Activated gamma-delta T cell treated with anti-CD3 and anti-CD28 coated beads, Interleukin-2, amount 50 U/mL, for 16 hours (primary cell): ENCODE measurements at regions not wholly inside any gene's neighbourhood (a gene's known extent, or its start where the extent isn't known, plus 50 kb on each side); places are given as distances from the start of the nearest gene placed in this dataset.
"Not testable (repeated sequence)": the region's sequence is repeated elsewhere in the genome, so short reads cannot be mapped to it uniquely, and the experiment has no call there.

ENCODE experiments used
- DNase-seq: peaks from one replicate; pipeline ENCODE4 v3.0.0-alpha.2; 2020; ENCODE audit warnings: low read depth

DNA sequence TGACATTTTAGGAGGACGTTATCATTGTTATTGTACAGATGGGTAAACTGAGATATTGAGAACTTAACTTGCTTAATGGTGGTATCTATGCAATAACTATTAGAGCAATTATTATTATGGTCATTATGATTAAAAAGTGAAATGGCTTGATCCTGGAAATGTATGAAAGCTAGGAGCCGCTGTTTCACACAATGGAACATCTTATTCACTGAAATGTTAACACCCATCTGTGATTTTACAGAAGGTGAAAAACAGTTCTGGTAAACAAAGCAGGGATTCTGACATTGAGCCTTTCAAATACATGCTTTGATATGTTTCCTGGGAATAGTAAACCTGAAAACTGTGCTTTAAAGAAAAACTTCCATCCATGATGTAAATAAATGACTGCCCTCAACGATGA is 261.4 kb downstream of the BTG1 start:
- no peak for DNase-seq

DNA sequence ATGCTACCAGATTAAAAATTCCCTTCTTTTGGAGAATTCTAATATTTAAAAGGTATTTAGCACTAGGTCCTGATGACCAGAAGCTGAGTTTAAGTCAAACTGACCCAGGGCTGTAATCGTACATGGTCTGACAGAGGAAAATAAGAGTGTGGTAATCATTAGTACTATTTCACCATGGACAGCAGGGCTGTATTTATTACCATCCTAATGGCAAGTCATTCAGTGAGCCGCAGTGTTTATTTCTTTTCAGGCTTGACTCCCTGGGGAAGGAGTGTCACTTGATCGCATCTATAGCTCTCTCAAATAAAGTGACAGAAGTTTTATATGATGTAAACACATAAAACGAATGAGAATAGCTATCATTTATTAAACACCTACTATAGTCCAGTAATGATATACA is 261.8 kb downstream of the BTG1 start:
- no peak for DNase-seq

DNA sequence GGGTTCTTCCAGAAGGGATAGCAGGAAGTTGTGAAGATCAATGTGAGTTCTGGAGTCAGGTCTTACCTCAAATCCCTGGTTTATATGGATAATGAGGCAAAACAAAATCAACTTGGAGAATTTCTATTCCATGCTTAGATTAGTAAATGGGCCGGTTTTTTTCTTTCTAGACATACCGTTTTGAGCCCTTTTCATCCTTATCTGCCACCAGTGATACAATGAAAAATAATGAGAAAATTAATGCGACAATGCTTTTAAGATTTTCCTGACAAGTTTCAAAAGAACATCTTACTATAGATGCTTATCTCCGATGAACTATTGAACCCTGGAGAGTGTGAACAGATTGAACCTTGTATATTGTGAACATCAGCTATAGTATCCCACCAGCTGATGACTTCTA is 262.7 kb downstream of the BTG1 start:
- DNase-seq: no peak

DNA sequence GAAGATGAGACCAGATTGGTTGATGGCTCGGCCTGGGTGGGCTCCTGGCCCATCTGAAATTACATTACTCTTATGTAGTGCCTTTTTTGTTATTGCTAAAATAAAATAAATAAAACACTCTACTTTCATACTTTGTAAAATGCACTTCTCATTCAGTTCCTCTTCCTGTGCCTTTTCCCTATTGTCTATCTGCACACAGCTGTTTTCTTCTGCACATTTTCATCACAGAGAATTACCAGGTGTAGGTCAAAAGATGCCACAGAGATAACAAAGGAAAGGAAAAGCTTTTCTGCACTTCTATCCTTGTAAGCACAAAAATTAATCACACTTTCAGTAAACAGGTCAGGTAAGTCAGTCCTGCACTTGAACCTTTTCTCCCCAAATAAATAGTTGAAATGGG is 265.1 kb downstream of the BTG1 start:
- DNase-seq: no peak

DNA sequence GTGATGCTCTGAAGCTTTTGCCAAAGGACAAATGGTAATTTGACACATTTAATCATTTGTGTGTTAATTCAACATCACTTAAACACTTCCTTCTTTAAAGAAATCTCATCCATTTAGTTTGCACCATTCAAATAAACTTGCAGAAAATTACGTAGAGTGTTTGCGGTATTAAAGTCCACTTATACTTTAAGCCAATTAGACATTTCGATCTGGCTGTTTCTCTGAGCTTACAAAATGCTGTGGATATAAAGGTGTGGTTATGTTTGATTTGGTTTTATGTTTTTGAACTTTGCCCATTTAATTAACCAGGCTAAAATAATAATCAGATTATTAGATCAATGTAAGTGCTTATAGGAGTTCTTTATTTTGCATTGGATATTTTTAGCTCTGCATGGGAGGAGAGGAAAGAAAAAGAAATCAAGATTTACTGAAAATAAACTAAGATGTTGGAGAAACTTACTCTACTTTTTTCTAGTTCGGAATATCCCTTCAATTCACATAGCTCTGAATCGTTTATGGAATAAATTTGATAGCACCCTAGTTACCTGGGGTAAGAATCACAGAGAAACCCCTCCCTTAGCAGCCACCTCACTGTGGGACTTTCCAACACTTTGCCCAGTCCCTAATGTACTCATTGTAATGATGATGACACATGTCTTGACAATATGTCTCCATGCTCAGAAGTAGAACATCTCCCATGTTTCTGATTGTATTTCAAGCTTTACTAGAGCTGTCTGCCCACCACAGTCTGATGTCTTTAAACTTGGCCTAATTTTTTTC is 268.0 kb downstream of the BTG1 start:
- DNase-seq: peak; percentile 39

DNA sequence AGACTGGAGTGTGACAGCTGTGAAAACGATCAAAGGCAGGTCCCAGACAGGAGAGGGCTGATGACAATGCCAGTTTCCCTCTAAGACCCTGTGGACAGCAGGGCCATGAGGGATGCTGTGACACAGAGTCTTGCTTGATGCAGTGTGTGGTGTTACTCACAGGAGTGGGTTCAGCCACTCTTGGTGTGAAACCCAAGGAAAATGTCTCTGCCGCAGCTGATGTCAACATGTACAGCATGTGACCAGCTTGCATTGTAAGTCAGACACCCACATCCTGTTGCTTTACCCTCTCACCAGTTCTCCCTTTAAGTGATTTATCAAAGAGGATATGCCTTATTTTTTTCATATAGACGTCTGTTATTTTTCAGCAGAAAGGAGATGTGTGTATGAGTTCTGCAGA is 268.6 kb downstream of the BTG1 start:
- peak; percentile 79 for DNase-seq

DNA sequence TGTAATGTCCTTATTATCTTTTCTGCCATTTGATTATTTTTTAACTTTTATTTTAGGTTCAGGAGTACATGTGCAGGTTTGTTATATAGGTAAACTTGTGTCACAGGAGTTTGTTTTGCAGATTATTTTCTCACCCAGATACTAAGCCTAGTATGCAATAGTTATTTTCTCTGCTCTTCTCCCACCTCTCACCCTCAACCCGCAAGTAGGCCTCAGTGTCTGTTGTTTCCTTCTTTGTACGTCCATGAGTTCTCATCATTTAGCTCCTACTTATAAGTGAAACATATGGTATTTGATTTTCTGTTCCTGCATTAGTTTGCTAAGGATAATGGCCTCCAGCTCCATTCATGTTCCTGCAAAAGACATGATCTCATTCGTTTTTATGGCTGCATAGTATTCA is 270.0 kb downstream of the BTG1 start:
- DNase-seq: not testable (repeated sequence)

DNA sequence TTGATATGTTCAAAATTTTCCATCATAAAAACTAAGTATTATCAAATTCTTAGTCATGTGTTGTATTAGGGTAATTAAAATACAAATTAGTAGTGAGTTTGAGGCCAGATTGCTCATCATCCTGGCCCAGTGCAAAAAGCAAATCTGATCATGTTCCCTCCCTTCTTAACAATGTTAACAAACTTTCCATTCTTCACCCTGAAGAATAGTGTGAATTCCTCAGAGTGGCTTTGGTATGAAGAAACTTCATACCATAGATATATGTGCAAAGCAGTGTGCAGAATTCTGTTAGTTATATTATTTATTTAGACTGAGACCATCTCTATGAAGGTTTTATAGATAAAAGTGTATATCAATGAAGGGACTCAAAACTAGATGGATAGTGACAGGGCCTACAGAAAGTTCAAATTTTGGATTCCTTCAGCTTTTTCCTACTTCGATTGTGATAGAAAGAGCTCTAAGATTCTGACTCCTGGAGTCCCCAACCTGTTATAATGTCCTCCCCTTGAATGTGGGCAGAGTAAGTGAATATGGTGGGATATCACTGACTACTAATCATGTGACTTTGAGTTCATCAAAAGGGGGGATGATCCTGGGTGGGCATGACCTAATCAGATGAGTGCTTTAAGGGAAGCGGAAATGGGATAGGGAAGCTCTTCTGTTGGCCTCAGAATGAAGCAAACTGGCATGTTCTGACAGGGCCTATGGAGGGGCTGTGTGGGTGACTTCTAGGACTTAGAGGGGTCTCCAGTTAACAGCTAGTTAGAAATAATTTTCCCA is 271.4 kb downstream of the BTG1 start:
- DNase-seq: no peak

DNA sequence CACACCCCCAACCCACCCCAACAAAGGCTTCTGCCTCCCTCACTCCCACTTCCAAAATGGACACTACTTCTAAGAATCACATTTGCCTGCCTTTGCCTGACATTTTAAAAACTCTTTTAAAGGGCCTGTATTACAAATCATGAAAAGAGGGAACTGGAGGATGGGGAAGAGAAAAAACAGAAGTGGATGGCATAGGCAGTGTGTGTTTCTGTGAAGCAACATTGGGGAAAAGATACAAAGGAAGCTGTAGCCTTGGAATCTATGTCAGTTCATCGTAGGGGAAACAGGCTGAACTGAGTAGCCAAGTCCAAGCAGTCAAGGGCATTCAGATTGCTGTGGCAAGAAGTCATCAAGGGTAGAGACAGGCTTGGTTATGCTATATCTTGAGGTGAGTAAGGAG is 273.9 kb downstream of the BTG1 start:
- DNase-seq: no peak

DNA sequence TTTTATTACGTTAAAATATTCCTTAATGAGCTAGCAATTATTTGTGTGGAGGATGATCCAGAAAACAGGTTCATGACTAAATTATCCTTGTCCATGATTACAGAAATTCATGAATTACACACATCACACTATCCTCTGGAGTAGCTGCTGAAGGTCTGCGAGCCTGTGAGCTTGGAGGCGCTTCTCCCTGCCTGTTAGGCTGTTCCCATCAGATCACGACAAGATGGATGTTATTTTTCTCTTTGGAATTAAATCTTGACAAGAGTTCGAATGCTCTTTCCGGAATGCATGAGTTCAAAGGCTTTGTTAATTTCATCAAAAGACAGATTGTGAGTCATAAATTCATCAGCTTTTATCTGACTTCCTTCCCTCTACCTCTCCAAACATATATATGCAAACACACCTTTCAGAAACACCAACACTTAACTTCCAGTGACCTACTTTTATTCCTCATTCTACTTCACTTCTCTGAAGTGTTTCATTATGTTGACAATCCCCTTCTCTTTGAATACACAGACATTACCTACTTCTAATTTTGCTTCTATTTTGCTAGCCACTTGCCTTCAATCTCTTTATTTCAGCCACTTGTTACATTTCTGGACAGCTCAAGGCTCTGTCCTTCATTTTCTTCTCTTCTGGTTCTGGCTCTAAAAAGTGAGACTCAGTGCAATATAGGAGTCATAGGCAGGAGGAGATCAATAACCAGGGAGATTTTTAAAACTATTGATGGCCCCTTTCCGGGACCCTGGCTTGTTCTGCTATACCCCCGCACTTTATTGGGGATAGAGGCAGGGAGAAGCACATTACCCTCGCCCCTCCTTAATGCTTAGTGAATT is 274.6 kb downstream of the BTG1 start:
- DNase-seq: no peak

DNA sequence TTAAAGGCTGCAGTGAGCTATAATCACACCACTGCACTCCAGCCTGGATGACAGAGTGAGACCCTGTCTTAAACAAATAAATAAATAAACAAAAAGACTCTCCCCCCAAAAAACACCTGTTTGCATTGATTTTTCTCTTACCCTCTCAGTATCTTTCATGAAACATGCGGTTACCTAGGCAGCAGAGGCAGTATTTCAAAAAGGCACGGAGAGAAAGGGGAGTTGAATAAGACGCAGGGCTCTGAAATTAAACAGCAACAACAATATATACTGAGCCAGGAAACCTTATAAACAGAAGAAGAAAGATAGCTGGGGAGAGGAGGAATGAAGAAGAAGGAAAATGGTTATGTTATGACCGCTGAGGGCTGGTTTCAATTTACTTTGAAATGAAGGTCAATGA is 277.6 kb downstream of the BTG1 start:
- DNase-seq: no peak

DNA sequence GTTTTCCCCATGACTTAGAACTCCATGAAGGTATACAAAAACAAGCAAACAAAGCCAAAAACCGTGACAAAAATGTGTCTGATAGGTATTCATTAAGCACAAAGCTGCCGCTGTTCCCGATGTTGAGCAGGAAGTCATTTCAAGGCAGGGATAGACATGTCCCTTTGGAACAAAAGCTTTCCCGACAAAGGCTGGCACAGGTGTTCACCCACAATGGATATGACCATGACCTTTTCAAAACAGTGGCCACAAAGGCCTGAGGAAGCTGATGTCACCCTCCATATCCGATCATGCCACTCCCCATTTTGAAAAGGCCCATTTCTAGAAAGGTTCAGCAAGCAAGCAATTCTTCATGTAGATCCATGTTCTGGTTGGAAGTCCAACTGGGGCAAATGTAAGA is 279.1 kb downstream of the BTG1 start:
- DNase-seq: no peak

DNA sequence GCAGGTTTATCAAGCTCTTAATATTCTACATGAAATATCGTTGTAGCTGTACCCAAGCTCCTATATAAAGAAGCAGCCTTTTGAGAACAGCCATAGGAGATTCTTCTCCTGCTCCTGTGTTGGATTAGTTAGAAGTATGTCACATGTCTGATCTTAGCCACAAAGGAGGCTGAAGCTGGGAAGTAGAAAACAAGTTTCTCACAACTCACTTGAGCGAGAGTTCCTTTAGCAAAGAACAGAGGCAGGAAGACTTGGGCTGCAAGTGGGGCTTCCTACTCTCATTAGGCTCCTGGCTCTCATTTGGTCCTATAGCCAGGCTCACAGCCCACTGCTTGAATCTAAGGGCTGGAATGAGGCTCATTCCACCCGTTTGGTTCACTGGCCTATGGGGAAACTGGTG is 281.9 kb downstream of the BTG1 start:
- no peak for DNase-seq

DNA sequence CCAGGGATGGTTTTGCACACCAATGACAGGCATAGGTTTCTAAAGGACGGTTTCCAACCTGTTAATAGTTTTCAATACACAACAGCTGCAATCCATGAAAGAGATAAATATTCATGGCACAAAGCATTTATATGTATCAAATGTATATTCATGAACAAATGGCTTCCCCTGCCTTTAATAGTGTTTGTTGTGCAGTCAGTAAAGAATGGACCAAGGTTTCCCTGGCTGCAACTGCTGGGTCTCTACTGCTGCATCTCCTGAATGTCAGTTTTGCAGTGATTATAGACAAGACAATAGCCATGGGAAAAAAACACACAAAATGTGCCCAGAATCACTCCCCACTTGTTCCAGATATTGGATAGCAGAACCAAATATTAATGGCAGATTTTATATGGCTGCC is 284.1 kb downstream of the BTG1 start:
- no peak for DNase-seq

DNA sequence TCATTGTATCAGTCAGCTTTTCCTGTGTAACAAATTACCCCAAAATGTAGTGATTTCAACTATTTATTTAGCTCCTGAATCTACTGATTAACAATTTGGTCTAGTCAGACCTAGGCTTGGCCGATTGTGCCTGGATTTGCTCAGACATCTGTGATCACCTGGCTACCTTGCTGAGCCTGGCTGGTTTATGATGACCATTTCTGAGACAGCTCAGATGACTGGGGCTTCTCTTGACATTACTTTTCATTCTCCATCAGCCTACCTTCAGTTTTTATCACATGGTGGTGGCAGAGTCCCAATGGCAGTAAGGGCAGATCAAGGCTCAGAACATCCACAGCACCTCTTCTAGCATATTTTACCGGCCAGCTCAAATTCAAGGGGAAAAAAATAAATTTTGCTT is 286.3 kb downstream of the BTG1 start:
- no peak for DNase-seq

DNA sequence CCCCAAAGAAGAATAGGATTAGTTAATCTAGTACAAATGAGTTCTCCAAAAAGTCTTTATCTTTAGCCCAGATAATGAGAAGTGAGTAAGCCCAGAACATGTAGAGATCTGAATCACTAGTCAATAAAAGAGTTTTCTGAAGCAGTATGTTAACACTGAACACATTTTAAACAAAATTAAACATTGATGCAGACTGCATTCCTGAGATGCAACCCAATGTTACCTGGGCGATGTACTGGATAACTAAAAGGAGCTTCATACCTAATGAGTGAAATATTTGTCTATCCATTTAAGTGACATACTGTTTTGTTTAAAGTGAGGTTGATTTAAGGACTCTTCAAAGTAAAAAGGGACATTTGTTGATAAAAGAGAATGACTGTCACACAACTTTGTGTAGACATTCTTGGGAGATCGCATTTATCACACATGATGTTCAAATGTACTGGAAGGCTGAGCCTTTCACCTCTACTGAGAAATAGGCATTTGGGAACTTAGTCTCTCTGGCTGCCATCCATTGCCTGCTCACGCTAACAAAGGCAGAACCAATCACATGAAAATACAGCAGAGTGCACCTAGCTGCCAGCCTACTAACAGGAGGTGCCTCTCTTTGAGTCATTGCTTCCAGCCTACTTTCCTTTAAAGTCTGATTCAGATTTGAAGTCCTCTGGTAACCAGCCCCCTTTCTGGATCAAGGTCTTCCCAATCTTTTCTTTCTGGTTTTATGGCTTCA is 287.7 kb downstream of the BTG1 start:
- no peak for DNase-seq

DNA sequence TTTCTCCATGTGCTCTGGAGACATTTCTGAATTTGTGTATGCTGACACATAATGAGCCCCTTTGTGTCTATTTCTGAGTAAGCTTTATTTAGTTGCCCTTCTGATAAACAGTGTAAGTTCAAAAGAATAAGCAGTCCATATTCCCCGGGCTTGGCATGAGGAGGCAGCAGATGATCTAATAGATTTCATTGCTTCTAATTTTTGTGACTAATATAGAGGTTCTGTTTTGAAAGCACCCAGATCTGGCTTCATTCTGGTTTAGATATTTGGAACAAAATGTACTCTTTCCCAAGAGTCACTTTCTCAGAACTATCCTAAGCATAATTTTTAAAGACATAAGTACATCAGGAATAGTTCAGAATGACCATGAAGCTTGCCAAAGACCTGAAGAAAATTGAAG is 290.9 kb downstream of the BTG1 start:
- no peak for DNase-seq

DNA sequence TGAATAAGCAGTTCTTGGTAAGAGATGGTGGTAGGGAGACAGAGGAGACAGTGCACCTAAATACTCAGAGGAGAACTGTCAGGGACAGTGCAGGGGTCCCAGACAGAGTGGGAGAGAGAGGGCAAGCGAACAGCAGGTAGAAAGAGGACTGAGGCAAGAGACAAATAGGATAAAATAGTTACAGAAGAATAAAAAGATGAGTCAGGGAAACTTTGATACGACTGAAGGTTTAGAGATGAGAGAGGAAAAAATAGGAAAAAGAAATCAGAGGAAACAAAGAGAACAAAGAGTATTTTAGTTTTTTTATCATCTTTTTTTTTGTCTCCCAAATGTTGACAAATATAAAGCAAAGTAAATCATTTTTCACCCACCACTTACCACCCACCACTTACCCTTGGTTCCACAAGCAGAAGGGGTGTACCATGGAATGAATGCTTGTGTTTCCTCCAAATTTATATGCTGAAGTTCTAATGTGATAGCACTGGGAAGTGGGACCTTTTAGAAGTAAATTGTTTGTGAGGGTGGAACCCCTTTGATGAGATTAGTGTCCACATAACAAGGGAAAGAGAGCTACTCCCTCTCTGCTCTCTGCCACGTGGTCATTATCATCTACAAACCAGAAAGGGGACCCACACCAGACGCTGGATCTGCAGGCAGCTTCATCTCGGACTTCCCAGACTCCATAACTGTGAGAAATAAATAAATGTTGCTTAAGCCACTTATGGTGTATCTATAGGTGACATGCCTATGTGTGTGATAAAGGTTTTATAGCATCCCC is 292.1 kb downstream of the BTG1 start:
- no peak for DNase-seq

DNA sequence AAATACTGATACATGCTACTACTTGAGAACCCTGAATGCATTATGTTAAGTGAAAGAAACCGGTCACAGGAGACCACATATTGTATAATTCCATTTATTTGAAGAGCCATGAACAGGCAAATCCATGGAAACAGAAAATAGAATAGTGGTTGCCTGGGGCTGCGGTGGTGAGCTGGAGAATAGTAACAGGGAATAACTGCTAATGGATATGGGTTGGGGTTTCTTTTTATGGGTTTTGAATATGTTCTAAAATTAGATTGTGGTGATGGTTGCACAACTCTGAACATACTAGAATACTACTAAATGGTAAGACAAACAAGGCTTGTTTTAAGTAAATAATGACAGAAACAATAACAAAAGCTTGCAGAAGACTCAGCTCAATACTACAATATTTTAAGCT is 293.0 kb downstream of the BTG1 start:
- DNase-seq: no peak

DNA sequence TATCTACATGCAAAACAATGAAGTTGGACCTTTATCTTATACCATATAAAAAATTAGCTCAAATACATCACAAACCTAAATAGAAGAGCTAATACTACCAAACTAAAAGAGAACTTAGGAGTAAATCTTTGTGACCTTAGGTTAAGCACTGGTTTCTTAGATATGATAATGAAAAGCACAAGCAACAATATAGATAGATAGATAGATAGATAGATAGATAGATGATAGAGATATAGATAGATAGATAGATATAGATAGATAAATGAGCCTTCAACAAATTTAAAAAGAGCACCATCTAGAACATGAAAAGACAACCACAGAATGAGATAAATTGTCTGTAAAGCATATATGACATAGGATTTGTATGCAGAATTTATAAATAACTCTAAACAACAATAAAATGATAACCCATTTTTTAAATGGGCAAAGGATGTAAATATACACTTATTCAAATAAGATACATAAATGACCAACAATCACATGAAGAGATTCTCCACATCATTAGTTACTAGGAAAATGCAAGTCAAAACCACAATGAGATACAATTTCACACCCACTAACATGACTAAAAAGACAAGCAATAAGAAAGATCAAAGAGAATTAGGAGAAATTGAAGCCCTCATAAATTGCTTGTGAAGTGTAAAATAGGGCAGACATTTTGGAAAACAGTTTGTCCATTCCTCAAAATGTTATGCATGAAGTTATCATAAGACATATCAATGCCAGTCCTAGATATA is 293.7 kb downstream of the BTG1 start:
- DNase-seq: no peak
